ENCODE measurements at regions not wholly inside any gene's neighbourhood (a gene's known extent, or its start where the extent isn't known, plus 50 kb on each side); places are given as distances from the start of the nearest gene placed in this dataset.

DNA sequence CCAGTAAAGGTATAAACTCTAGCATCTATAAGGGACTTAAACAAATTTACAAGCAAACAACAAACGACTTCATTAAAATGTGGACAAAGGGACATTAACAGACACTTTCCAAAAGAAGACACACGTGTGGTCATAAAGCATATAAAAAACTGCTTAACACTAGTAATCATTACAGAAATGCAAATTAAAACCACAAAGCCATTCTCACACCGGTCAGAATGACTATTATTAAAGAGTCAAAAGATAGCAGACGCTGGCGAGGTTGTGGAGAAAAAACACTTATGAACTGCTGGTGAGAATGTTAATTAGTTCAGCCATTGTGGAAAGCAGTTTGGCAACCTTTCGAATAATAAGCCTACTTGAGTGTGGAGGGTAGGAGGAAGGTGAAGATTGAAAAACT lies 217.1 kb upstream of the DLGAP1 start:
- Histone ChIP-seq H3K9ac (ENCODE audit: low read depth, low read length) (no peak overlapping the region), H3K4me3 (ENCODE audit: low read length) (no peak overlapping the region), H3K9me3 (ENCODE audit: insufficient read depth, low read depth, low read length) (peaks cover 27% of the 10 kb centered on the region), H3K27ac (ENCODE audit: low read length) (no peak overlapping the region), H3K27me3 (ENCODE audit: insufficient read depth, low read length) (no peaks in the 10 kb centered on the region), H3K36me3 (ENCODE audit: insufficient read depth, low read depth, low read length) (no peaks in the 10 kb centered on the region), H3K4me1 (ENCODE audit: insufficient read depth, low read length) (no peaks in the 10 kb centered on the region)

GRCh38 chr18:4658804-4659203 lies 203.7 kb upstream of the DLGAP1 start:
- Histone ChIP-seq H3K9me3 (ENCODE audit: insufficient read depth, low read depth, low read length) (no peaks in the 10 kb centered on the region; the same call in 1 of the 2 replicates), H3K9ac (ENCODE audit: low read depth, low read length) (no peak overlapping the region), H3K4me1 (ENCODE audit: insufficient read depth, low read length) (no peaks in the 10 kb centered on the region), H3K27ac (ENCODE audit: low read length) (no peak overlapping the region), H3K36me3 (ENCODE audit: insufficient read depth, low read depth, low read length) (no peaks in the 10 kb centered on the region), H3K4me3 (ENCODE audit: low read length) (no peak overlapping the region), H3K27me3 (ENCODE audit: insufficient read depth, low read length) (no peaks in the 10 kb centered on the region)

GRCh38 chr18:4653418-4653817 lies 198.3 kb upstream of the DLGAP1 start:
- no peaks in the 10 kb centered on the region for H3K36me3 ChIP-seq (ENCODE audit: insufficient read depth, low read depth, low read length)
- no peaks in the 10 kb centered on the region for H3K27me3 ChIP-seq (ENCODE audit: insufficient read depth, low read length)
- no peaks in the 10 kb centered on the region for H3K9me3 ChIP-seq (ENCODE audit: insufficient read depth, low read depth, low read length)
- no peak overlapping the region for H3K4me3 ChIP-seq (ENCODE audit: low read length)
- H3K27ac ChIP-seq (ENCODE audit: low read length): no peak overlapping the region
- no peaks in the 10 kb centered on the region for H3K4me1 ChIP-seq (ENCODE audit: insufficient read depth, low read length)
- H3K9ac ChIP-seq (ENCODE audit: low read depth, low read length): no peak overlapping the region

DNA sequence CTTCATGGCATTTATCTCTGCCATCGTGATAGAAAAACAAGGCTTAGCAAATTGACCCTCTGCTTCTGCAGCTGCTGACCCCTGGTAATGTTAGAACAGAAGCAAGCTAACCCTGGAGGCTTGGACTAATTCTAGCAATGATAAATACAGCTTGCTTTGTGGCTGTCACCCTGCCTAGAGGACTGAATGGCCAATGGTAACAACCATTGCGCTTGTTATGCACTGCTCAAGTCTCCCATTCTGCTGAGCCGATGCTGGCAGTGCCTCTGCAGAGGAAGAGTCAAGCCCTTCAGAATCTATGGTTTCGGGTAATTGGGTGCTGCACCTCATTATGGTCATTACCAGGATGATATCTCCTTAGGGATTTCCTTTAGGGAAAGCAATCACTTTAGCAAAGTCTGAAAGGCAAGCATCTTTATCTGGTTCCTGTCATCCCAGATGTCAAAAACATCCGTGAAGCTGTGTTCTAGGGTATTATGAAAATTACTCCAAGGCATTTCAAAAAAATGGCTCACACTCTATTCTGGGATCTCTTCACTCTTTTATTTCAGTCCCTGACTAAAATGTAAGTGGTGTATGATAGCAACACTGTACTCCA lies 186.8 kb upstream of the DLGAP1 start:
- Histone ChIP-seq H3K27ac (ENCODE audit: low read length) (no peak overlapping the region), H3K36me3 (ENCODE audit: insufficient read depth, low read depth, low read length) (no peaks in the 10 kb centered on the region), H3K4me1 (ENCODE audit: insufficient read depth, low read length) (0 out of 2 replicates have a peak, but pooled peaks cover 2% of the 10 kb centered on the region), H3K9me3 (ENCODE audit: insufficient read depth, low read depth, low read length) (no peaks in the 10 kb centered on the region), H3K27me3 (ENCODE audit: insufficient read depth, low read length) (no peaks in the 10 kb centered on the region), H3K9ac (ENCODE audit: low read depth, low read length) (no peak overlapping the region), H3K4me3 (ENCODE audit: low read length) (no peak overlapping the region)

GRCh38 chr18:4640349-4641012 lies 185.4 kb upstream of the DLGAP1 start:
- H3K9me3 ChIP-seq (ENCODE audit: insufficient read depth, low read depth, low read length): no peaks in the 10 kb centered on the region
- no peaks in the 10 kb centered on the region for H3K36me3 ChIP-seq (ENCODE audit: insufficient read depth, low read depth, low read length)
- no peaks in the 10 kb centered on the region for H3K27me3 ChIP-seq (ENCODE audit: insufficient read depth, low read length)
- 0 out of 2 replicates have a peak, but pooled peaks cover 2% of the 10 kb centered on the region for H3K4me1 ChIP-seq (ENCODE audit: insufficient read depth, low read length)
- H3K4me3 ChIP-seq (ENCODE audit: low read length): no peak overlapping the region
- no peak overlapping the region for H3K27ac ChIP-seq (ENCODE audit: low read length)
- H3K9ac ChIP-seq (ENCODE audit: low read depth, low read length): no peak overlapping the region

DNA sequence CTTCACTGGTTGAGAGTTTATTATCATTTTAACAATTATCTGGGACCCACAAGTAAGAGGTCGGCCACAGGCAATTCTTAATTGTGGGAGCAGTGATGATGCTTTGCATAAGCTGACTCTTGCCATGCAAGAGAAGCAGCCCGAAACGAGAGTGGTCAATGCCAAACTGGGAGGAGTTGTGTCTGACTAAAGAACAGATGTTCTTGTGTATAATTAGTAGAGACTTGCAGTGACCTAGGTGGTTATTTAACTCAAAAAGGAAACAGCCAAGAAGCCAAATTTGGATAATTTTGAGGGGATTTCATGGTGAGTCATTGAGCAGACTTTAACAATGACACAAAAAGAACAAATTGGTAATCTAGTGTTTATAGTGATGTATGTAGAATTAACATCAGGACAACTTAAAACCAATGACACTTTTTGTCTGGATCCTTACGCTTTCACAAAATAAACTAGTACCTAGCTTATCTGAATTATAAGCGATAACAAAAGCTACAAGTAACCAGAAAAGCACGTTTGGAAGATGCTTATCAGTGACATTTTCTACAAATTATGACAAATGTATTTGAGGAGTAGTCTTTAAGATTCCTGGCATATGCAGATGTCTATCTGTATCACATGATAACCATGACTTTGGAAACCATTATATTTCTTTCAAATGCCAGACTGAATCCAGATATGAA lies 184.7 kb upstream of the DLGAP1 start:
- H3K27ac ChIP-seq (ENCODE audit: low read length): no peak overlapping the region

GRCh38 chr18:4638680-4639079 lies 183.6 kb upstream of the DLGAP1 start:
- no peak overlapping the region for H3K9ac ChIP-seq (ENCODE audit: low read depth, low read length)
- H3K9me3 ChIP-seq (ENCODE audit: insufficient read depth, low read depth, low read length): no peaks in the 10 kb centered on the region
- H3K4me3 ChIP-seq (ENCODE audit: low read length): no peak overlapping the region
- no peaks in the 10 kb centered on the region for H3K36me3 ChIP-seq (ENCODE audit: insufficient read depth, low read depth, low read length)
- 0 out of 2 replicates have a peak, but pooled peaks cover 2% of the 10 kb centered on the region for H3K4me1 ChIP-seq (ENCODE audit: insufficient read depth, low read length)
- H3K27me3 ChIP-seq (ENCODE audit: insufficient read depth, low read length): no peaks in the 10 kb centered on the region
- H3K27ac ChIP-seq (ENCODE audit: low read length): no peak overlapping the region

More for the DNA sequence above, 184.7 kb upstream of the DLGAP1 start:
- Histone ChIP-seq H3K9ac (ENCODE audit: low read depth, low read length) (no peak overlapping the region), H3K4me1 (ENCODE audit: insufficient read depth, low read length) (0 out of 2 replicates have a peak, but pooled peaks cover 2% of the 10 kb centered on the region), H3K27me3 (ENCODE audit: insufficient read depth, low read length) (no peaks in the 10 kb centered on the region), H3K4me3 (ENCODE audit: low read length) (no peak overlapping the region), H3K36me3 (ENCODE audit: insufficient read depth, low read depth, low read length) (no peaks in the 10 kb centered on the region), H3K9me3 (ENCODE audit: insufficient read depth, low read depth, low read length) (no peaks in the 10 kb centered on the region)

DNA sequence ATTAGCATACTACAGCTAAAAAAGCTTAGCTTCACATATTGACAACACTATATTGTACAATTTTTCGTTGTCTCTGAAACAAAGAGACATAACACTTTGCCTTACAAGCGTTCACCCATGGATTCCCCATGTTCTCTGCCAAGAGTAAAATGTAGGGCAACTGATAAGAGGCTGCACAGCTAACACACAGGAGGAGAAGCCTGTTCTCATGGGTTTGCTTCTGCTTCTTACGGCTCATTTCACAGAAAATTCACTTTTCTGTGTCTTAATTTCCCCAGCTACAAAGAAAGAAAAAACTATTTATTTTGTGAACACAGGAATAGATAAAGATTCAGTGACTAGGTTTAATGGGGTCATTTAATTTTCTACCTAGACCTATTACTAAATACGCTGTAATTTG lies 182.8 kb upstream of the DLGAP1 start:
- H3K9ac ChIP-seq (ENCODE audit: low read depth, low read length): no peak overlapping the region
- H3K4me1 ChIP-seq (ENCODE audit: insufficient read depth, low read length): no peaks in the 10 kb centered on the region
- H3K27me3 ChIP-seq (ENCODE audit: insufficient read depth, low read length): no peaks in the 10 kb centered on the region
- H3K4me3 ChIP-seq (ENCODE audit: low read length): no peak overlapping the region
- no peaks in the 10 kb centered on the region for H3K36me3 ChIP-seq (ENCODE audit: insufficient read depth, low read depth, low read length)
- H3K27ac ChIP-seq (ENCODE audit: low read length): no peak overlapping the region
- H3K9me3 ChIP-seq (ENCODE audit: insufficient read depth, low read depth, low read length): no peaks in the 10 kb centered on the region

- no peaks in the 10 kb centered on the region for H3K4me1 ChIP-seq (ENCODE audit: insufficient read depth, low read length)
- no peaks in the 10 kb centered on the region for H3K27me3 ChIP-seq (ENCODE audit: insufficient read depth, low read length)
- no peaks in the 10 kb centered on the region for H3K36me3 ChIP-seq (ENCODE audit: insufficient read depth, low read depth, low read length)
- H3K9ac ChIP-seq (ENCODE audit: low read depth, low read length): no peak overlapping the region
- no peak overlapping the region for H3K4me3 ChIP-seq (ENCODE audit: low read length)
- H3K27ac ChIP-seq (ENCODE audit: low read length): no peak overlapping the region
- no peaks in the 10 kb centered on the region for H3K9me3 ChIP-seq (ENCODE audit: insufficient read depth, low read depth, low read length)
These were observed 181.9 kb upstream of the DLGAP1 start for GRCh38 chr18:4636967-4637366.

- Histone ChIP-seq H3K27ac (ENCODE audit: low read length) (no peak overlapping the region), H3K9me3 (ENCODE audit: insufficient read depth, low read depth, low read length) (no peaks in the 10 kb centered on the region), H3K4me3 (ENCODE audit: low read length) (no peak overlapping the region), H3K36me3 (ENCODE audit: insufficient read depth, low read depth, low read length) (no peaks in the 10 kb centered on the region), H3K27me3 (ENCODE audit: insufficient read depth, low read length) (no peaks in the 10 kb centered on the region), H3K4me1 (ENCODE audit: insufficient read depth, low read length) (no peaks in the 10 kb centered on the region), H3K9ac (ENCODE audit: low read depth, low read length) (no peak overlapping the region)
These were observed 176.1 kb upstream of the DLGAP1 start for GRCh38 chr18:4631239-4631638.

DNA sequence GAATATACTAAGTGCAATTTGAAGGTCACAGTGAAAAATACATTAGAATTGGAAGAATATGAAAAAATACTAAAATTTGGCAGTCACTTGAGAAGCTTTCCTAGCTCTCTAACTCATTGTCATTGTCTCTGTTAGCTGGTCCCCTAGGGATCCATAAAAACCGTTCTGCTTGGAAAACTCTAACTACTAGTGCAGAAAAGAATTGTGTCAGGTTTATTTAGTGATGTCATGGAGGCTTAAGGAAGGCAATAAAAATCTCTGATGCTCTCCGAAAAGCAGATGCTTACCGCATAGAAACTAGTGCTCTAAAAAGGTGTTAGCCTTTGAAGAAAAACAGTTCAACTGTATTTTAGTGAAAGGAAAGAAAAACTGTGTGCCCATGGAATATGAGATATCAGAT lies 150.1 kb upstream of the DLGAP1 start:
- no peaks in the 10 kb centered on the region for H3K27me3 ChIP-seq (ENCODE audit: insufficient read depth, low read length)
- peaks cover 2% of the 10 kb centered on the region; the same call in 1 of the 2 replicates for H3K4me1 ChIP-seq (ENCODE audit: insufficient read depth, low read length)
- no peak overlapping the region for H3K27ac ChIP-seq (ENCODE audit: low read length)
- H3K4me3 ChIP-seq (ENCODE audit: low read length): no peak overlapping the region
- no peak overlapping the region for H3K9ac ChIP-seq (ENCODE audit: low read depth, low read length)
- H3K9me3 ChIP-seq (ENCODE audit: insufficient read depth, low read depth, low read length): no peaks in the 10 kb centered on the region
- H3K36me3 ChIP-seq (ENCODE audit: insufficient read depth, low read depth, low read length): no peaks in the 10 kb centered on the region

- no peak overlapping the region for H3K4me3 ChIP-seq (ENCODE audit: low read length)
- no peaks in the 10 kb centered on the region for H3K9me3 ChIP-seq (ENCODE audit: insufficient read depth, low read depth, low read length)
- no peak overlapping the region for H3K9ac ChIP-seq (ENCODE audit: low read depth, low read length)
- no peak overlapping the region for H3K27ac ChIP-seq (ENCODE audit: low read length)
- H3K36me3 ChIP-seq (ENCODE audit: insufficient read depth, low read depth, low read length): no peaks in the 10 kb centered on the region
- no peaks in the 10 kb centered on the region for H3K27me3 ChIP-seq (ENCODE audit: insufficient read depth, low read length)
- peaks cover 2% of the 10 kb centered on the region; the same call in 1 of the 2 replicates for H3K4me1 ChIP-seq (ENCODE audit: insufficient read depth, low read length)
These were observed 148.8 kb upstream of the DLGAP1 start for GRCh38 chr18:4603955-4604354.

Data from iPS-20b (cell line).